WTC11 (cell line): ENCODE measurements at regions not wholly inside any gene's neighbourhood (a gene's known extent, or its start where the extent isn't known, plus 50 kb on each side); places are given as distances from the start of the nearest gene placed in this dataset.

Experiments used
- CTCF ChIP-seq: fragments of 200-600 bp; IDR thresholded peaks from 2 replicates; pipeline ENCODE4 v1.8.0; 2022; ENCODE audit warnings: antibody characterized with exemption
- E2F4 ChIP-seq: sonication (generic); formaldehyde crosslinking; IDR thresholded peaks from 2 replicates; pipeline ENCODE4 v1.8.1; 2022; ENCODE audit warnings: low read depth, mild to moderate bottlenecking, moderate library complexity, missing genetic modification reagents, borderline replicate concordance
- JUN ChIP-seq: sonication (generic); formaldehyde crosslinking; IDR thresholded peaks from 2 replicates; pipeline ENCODE4 v1.8.0; 2023; ENCODE audit warnings: mild to moderate bottlenecking, missing genetic modification reagents
- NFATC4 ChIP-seq: fragments of 250-450 bp; sonication (Bioruptor Pico); IDR thresholded peaks from 2 replicates; pipeline ENCODE4 v1.9.0; 2021; ENCODE audit warnings: mild to moderate bottlenecking
- TEAD4 ChIP-seq: sonication (generic); formaldehyde crosslinking; IDR thresholded peaks from 2 replicates; pipeline ENCODE4 v1.8.0; 2022; ENCODE audit warnings: mild to moderate bottlenecking, missing genetic modification reagents
- ZNF512 ChIP-seq: sonication (generic); formaldehyde crosslinking; IDR thresholded peaks from 2 replicates; pipeline ENCODE4 v1.8.1; 2022; ENCODE audit warnings: missing genetic modification reagents, borderline replicate concordance

GRCh38 chr13:42445354-42445753 is 128.6 kb upstream of the TNFSF11 start:
- TF ChIP-seq JUN (CRISPR knock-in tag): no peak
- no peak for TF ChIP-seq NFATC4 (CRISPR knock-in tag)
- TF ChIP-seq E2F4 (CRISPR knock-in tag): no peak
- TF ChIP-seq CTCF: no peak
- TF ChIP-seq ZNF512 (CRISPR knock-in tag): no peak
- no peak for TF ChIP-seq TEAD4 (CRISPR knock-in tag)
